BLaER1 treated with 17β-estradiol and CSF1 and Interleukin-3, amounts not matched to agents 10 nM and 100 nM (cell line): ENCODE measurements at regions not wholly inside any gene's neighbourhood (a gene's known extent, or its start where the extent isn't known, plus 50 kb on each side); places are given as distances from the start of the nearest gene placed in this dataset.

ENCODE experiments used
- H3K27ac ChIP-seq, 11 experiments: shearing (Covaris generic); formaldehyde crosslinking; 2 replicates each; pipeline ENCODE4 v1.8.1; 2022
- H3K27me3 ChIP-seq, 11 experiments: shearing (Covaris generic); formaldehyde crosslinking; 2 replicates each; pipeline ENCODE4 v1.8.1; 2022
- H3K36me3 ChIP-seq, 11 experiments: shearing (Covaris generic); formaldehyde crosslinking; 2 replicates each; pipeline ENCODE4 v1.8.1; 2022
- H3K4me1 ChIP-seq, 10 experiments: shearing (Covaris generic); formaldehyde crosslinking; 2 replicates each; pipeline ENCODE4 v1.8.1; 2022
- H3K4me2 ChIP-seq, 11 experiments: shearing (Covaris generic); formaldehyde crosslinking; 2 replicates each; pipeline ENCODE4 v1.8.1; 2022
- H3K4me3 ChIP-seq, 10 experiments: shearing (Covaris generic); formaldehyde crosslinking; 2 replicates each; pipeline ENCODE4 v1.8.1; 2022
- H3K9ac ChIP-seq, 11 experiments: shearing (Covaris generic); formaldehyde crosslinking; 2 replicates each; pipeline ENCODE4 v1.8.1; 2022
- H3K9me3 ChIP-seq, 11 experiments: shearing (Covaris generic); formaldehyde crosslinking; replicated peaks in 1 of 11; 2 replicates each; pipeline ENCODE4 v1.8.1; 2022
- H4K20me1 ChIP-seq, 11 experiments: shearing (Covaris generic); formaldehyde crosslinking; 2 replicates each; pipeline ENCODE4 v1.8.1; 2022
- Cebpa-rat ChIP-seq, 11 experiments: shearing (Covaris generic); IDR thresholded peaks; 2 replicates each; pipeline ENCODE4 v1.8.1; 2022

DNA sequence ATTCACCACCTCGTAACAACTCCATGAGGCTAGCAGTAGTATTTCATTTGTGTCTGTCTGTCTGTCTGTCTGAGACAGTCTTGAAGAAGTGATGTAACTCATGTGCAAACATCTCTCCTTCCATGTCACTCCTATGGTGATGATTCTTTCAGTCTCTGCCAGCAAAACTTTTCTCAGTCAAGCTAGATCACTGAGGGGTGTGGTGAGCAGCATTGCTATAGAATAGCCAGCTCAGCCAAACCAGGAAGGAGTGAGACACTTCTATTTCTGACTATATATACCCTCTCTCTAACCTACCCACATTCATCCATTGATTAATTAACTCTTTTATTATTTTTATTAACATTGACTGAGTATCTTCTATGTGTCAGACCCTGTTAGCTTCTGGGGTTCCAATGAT is 1095.1 kb upstream of the GYPC start:
- Histone ChIP-seq H3K4me1 (peaks cover 0 to 10% (median 3%) of the 10 kb centered on the region in 10 experiments; a peak in 6 of 20 replicates), H3K9me3 (no peaks in the 10 kb centered on the region; a peak in 1 of 22 replicates), H3K9ac (no peak overlapping the region), H3K4me3 (no peak overlapping the region), H3K36me3 (no peaks in the 10 kb centered on the region), H3K27ac (no peak overlapping the region), H3K4me2 (no peak overlapping the region), H3K27me3 (no peaks in the 10 kb centered on the region), H4K20me1 (no peaks in the 10 kb centered on the region)
- no peak for TF ChIP-seq Cebpa-rat (IDR thresholded peaks at IDR 0.05)

DNA sequence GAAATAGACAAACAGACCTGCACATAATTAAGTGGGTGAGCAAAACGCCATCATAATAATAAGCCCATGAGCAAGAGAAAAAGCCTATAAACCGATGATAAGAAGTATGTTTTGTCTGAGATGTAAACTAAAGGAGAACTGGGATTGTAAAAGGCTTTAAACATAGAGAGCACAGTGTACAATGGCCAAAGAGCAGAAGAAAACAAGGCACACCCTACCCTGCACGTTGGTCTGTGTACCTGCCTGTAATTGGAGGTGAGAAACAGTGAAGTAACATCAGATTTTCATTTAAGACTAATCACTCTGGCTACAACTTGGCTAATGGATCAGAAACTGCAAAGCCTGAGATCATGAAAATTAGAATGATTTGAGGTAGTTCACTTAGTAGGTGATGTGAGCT is 1094.7 kb upstream of the GYPC start:
- H3K27me3 ChIP-seq: no peaks in the 10 kb centered on the region
- no peak overlapping the region for H3K9ac ChIP-seq
- no peaks in the 10 kb centered on the region for H3K36me3 ChIP-seq
- no peak overlapping the region for H3K4me3 ChIP-seq
- H3K27ac ChIP-seq: no peak overlapping the region
- H3K4me2 ChIP-seq: no peak overlapping the region
- H3K4me1 ChIP-seq: peaks cover 0 to 10% (median 3%) of the 10 kb centered on the region in 10 experiments; a peak in 6 of 20 replicates
- no peak for TF ChIP-seq Cebpa-rat (IDR thresholded peaks at IDR 0.05)
- H3K9me3 ChIP-seq: no peaks in the 10 kb centered on the region; a peak in 1 of 22 replicates
- H4K20me1 ChIP-seq: no peaks in the 10 kb centered on the region

DNA sequence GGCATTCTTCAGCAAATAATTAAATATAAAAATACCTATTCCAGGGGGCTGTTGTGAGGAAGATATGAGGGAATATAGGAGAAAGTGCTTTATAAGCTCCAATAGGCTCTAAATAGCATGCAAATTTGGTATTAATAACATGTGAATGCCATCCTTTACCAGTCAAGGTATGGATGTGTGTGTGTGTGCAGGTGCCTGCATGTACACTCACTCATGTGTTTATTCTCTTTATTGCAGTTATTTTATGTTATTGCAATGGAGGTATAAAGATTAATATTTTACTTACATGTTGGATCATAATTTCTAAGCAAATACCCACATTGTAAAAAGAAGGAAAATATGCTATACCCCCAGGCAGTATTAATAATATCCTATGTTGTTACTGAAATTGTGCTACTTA is 1093.0 kb upstream of the GYPC start:
- Histone ChIP-seq H3K4me3 (no peak overlapping the region), H3K27me3 (no peaks in the 10 kb centered on the region), H3K4me2 (no peak overlapping the region), H3K4me1 (no peaks in the 10 kb centered on the region), H3K9ac (no peak overlapping the region), H4K20me1 (no peaks in the 10 kb centered on the region), H3K9me3 (no peaks in the 10 kb centered on the region), H3K27ac (no peak overlapping the region), H3K36me3 (no peaks in the 10 kb centered on the region)
- no peak for TF ChIP-seq Cebpa-rat (IDR thresholded peaks at IDR 0.05)

DNA sequence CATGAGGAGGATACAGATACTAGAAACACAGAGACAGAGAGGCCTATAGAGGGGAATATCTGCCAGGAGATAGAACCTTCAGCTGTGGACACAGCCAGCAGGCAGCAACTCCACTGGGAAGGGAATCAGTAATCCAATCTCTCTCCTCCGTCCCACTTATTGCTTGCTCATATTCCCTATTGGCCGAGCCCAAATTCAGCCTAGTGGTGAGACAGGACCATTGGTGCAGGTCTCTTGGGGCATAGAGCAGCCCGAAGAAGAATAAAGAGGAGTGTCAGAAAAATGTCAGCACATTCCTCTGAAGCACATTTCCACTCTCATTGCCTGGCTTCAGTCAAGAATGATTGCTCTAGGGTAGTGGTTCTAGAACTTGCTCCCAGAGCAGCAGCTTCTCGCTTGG is 1091.5 kb upstream of the GYPC start:
- Histone ChIP-seq H3K4me2 (no peak overlapping the region), H3K27ac (no peak overlapping the region), H3K9ac (no peak overlapping the region), H3K27me3 (no peaks in the 10 kb centered on the region), H3K4me1 (no peaks in the 10 kb centered on the region), H3K9me3 (no peaks in the 10 kb centered on the region), H3K36me3 (no peaks in the 10 kb centered on the region), H3K4me3 (no peak overlapping the region), H4K20me1 (no peaks in the 10 kb centered on the region)
- TF ChIP-seq Cebpa-rat (IDR thresholded peaks at IDR 0.05): no peak

DNA sequence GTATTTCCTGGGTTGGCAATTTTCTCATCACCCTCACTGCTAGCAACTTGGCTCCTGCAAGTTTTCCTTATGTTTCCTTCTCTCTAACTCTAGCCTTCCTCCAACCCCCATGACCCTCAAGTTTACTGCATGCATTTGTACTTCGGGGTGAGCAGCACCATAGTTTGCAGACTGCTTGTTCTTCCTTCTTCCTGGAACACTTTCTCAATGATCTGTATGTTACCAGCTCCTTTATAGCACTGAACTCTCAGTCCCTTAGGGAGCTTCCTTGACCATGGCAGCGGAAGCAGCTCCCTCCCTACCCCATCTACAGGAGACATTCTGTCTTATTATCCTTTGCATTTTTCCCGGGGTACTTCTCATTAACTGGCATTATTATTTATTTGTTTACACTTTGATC is 1089.5 kb upstream of the GYPC start:
- Histone ChIP-seq H4K20me1 (no peaks in the 10 kb centered on the region), H3K27ac (no peak overlapping the region), H3K4me3 (no peak overlapping the region), H3K4me1 (no peaks in the 10 kb centered on the region), H3K4me2 (no peak overlapping the region), H3K27me3 (no peaks in the 10 kb centered on the region), H3K9ac (no peak overlapping the region), H3K36me3 (no peaks in the 10 kb centered on the region), H3K9me3 (no peaks in the 10 kb centered on the region)
- TF ChIP-seq Cebpa-rat (IDR thresholded peaks at IDR 0.05): no peak

DNA sequence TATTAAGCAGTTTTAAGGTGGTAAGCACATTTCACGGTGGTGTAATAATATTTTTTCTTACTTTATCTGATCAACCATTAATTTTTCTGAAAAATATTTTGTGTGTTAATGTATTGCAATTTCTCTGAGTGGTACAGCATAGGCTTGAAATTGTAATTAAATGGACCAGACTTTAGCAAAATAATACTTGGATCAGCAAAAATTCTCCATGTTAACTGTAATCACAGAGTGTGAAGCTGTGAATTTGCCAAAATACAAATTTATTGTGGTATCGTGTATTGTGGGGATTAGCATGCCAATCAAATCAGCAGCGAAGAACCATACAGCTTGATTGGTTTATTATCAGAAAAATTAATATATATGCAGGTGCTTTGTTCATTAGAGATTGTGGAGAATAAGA is 1088.9 kb upstream of the GYPC start:
- no peaks in the 10 kb centered on the region for H3K27me3 ChIP-seq
- no peak overlapping the region for H3K4me2 ChIP-seq
- no peak overlapping the region for H3K4me3 ChIP-seq

DNA sequence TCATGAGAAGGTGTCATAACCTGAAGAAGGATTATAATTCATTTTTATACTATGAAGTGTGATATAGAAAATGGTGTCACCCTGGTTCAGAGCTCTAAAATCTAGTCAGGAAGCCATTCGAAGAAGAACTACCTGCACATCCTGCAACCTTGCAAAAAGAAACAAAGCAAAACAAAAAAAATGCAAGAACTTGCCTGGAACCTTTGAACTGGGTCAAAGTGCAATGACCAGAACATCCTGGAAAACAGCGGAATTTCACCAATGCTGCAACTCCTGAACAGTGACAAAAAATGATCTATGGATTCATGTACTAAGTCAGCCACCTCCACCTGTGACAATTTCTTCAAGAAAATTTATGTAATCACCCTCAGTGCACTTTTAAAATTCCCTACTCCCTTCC is 1083.3 kb upstream of the GYPC start:
- Histone ChIP-seq H3K4me1 (no peaks in the 10 kb centered on the region), H3K36me3 (no peaks in the 10 kb centered on the region), H4K20me1 (no peaks in the 10 kb centered on the region), H3K9ac (no peak overlapping the region), H3K4me2 (no peak overlapping the region), H3K27ac (no peak overlapping the region), H3K9me3 (no peaks in the 10 kb centered on the region), H3K27me3 (no peaks in the 10 kb centered on the region), H3K4me3 (no peak overlapping the region)
- no peak for TF ChIP-seq Cebpa-rat (IDR thresholded peaks at IDR 0.05)

More for the DNA sequence above, 1088.9 kb upstream of the GYPC start:
- no peaks in the 10 kb centered on the region for H3K36me3 ChIP-seq
- H3K9me3 ChIP-seq: no peaks in the 10 kb centered on the region
- no peaks in the 10 kb centered on the region for H4K20me1 ChIP-seq
- H3K27ac ChIP-seq: no peak overlapping the region
- TF ChIP-seq Cebpa-rat (IDR thresholded peaks at IDR 0.05): no peak
- H3K9ac ChIP-seq: no peak overlapping the region
- no peaks in the 10 kb centered on the region for H3K4me1 ChIP-seq

DNA sequence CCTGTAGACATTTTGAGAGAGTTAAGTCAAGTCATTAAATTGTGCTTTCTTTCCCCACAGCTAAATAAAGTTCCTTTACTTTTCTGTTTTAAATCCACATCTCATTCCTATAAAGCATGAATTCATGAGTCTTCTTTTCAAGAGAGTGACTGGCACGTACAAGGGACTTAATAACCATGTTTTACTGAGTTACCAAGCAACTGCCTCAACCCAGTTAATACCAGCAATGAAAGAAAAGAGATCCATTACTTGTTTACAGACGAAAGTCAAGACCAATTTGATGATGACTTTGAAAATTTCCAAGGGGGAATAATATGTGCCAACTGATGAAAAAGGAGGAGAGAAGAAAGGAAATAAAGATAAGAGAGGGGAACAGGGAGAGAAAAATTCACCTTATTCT is 1082.5 kb upstream of the GYPC start:
- no peak overlapping the region for H3K4me3 ChIP-seq
- H3K9me3 ChIP-seq: no peaks in the 10 kb centered on the region
- no peaks in the 10 kb centered on the region for H3K27me3 ChIP-seq
- no peaks in the 10 kb centered on the region for H3K36me3 ChIP-seq
- no peak for TF ChIP-seq Cebpa-rat (IDR thresholded peaks at IDR 0.05)
- H3K4me1 ChIP-seq: no peaks in the 10 kb centered on the region
- H4K20me1 ChIP-seq: no peaks in the 10 kb centered on the region
- H3K4me2 ChIP-seq: no peak overlapping the region
- no peak overlapping the region for H3K27ac ChIP-seq
- H3K9ac ChIP-seq: no peak overlapping the region

DNA sequence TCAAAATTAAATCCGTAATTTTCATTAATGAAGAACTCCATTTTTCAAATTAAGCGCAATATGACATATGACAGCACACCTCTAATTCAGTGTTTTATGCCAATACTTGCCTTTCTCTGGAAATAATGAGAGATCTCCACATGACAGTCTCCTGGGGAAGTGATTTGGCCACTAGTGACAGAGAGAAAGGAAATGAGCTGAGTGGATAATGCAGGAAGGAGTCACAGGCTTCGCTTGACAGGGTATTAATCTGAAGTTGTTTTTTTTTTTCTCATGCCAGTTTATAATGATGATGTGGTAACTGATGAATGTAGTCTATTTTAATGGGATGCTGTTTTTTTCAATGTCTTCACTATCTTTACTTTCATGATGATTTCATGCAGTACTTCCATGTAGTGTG is 1079.4 kb upstream of the GYPC start:
- Histone ChIP-seq H3K9me3 (no peaks in the 10 kb centered on the region), H4K20me1 (no peaks in the 10 kb centered on the region), H3K4me1 (no peaks in the 10 kb centered on the region), H3K4me3 (no peak overlapping the region), H3K4me2 (no peak overlapping the region), H3K27ac (no peak overlapping the region), H3K9ac (no peak overlapping the region), H3K27me3 (no peaks in the 10 kb centered on the region), H3K36me3 (no peaks in the 10 kb centered on the region)
- no peak for TF ChIP-seq Cebpa-rat (IDR thresholded peaks at IDR 0.05)

DNA sequence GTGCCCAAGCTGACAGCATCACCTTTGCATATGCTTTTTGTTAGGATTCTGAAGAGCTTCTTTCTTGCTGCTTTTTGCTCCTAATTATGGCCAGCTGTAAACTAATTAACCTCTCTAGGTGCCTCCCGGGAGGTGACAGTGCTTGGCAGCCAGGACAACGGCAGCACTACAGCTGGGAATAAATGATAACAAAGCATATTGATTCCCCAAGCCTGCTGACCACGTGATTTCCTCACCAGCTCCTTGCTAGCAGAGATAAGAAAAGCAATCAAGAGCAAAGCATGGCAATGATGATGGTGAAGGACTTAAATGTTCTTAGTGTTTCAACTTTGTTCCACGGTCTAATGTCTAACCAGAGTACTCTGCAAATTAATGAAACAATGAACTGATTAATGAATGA is 1074.4 kb upstream of the GYPC start:
- H3K27ac ChIP-seq: no peak overlapping the region
- H3K9me3 ChIP-seq: no peaks in the 10 kb centered on the region
- H4K20me1 ChIP-seq: no peaks in the 10 kb centered on the region
- H3K4me2 ChIP-seq: no peak overlapping the region
- TF ChIP-seq Cebpa-rat (IDR thresholded peaks at IDR 0.05): no peak
- H3K4me1 ChIP-seq: no peaks in the 10 kb centered on the region
- H3K27me3 ChIP-seq: no peaks in the 10 kb centered on the region
- H3K9ac ChIP-seq: no peak overlapping the region
- no peak overlapping the region for H3K4me3 ChIP-seq
- no peaks in the 10 kb centered on the region for H3K36me3 ChIP-seq

DNA sequence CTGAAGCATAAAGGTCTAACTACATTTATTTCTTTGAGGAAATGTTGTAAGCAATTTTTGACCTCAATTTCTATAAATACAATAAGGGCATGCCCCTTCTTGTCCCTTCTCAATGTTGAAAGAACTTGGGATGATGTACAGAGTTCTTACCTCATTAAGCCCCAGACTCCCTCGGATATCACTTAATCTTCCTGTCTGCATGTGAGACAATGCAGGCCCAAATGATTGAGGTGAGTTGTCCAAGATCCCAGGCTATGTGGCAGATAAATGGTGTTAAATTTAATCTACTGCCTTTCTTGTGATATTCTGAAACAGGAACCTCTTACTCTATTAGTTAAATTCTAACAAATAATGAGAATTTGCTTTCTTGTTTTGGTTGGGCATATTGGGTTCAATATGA is 1073.4 kb upstream of the GYPC start:
- H3K4me2 ChIP-seq: no peak overlapping the region
- no peaks in the 10 kb centered on the region for H3K4me1 ChIP-seq
- no peak for TF ChIP-seq Cebpa-rat (IDR thresholded peaks at IDR 0.05)
- H3K36me3 ChIP-seq: no peaks in the 10 kb centered on the region
- H3K4me3 ChIP-seq: no peak overlapping the region
- H3K27ac ChIP-seq: no peak overlapping the region
- H3K27me3 ChIP-seq: no peaks in the 10 kb centered on the region
- no peaks in the 10 kb centered on the region for H4K20me1 ChIP-seq
- H3K9me3 ChIP-seq: no peaks in the 10 kb centered on the region
- no peak overlapping the region for H3K9ac ChIP-seq
